ENCODE measurements at regions not wholly inside any gene's neighbourhood (a gene's known extent, or its start where the extent isn't known, plus 50 kb on each side); places are given as distances from the start of the nearest gene placed in this dataset.

DNA sequence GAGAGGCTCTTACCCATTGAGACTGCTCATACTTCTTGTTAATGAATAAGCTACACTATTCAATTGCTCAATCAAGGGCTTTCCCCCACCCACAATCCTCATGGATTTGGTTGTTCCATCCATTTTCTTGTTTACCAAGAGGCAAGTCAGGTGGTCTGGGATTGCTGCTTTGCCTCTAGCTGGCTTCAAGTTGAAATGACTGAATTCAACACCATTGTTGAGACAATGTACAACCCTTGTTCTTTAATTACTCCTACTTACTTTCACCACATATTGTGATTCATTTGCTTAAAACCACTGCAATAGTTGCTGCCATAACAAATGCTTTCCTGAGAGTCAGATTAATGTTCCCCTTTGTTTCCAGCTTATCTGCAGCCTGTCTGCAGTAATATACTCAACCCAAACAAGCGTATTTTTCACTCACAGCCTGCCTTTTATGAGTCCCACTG is 532.2 kb downstream of the RIT2 start:
- TF ChIP-seq CTCF (conservative IDR thresholded peaks at IDR 0.05; ENCODE audit: low read length): no peak
- H3K9me3 ChIP-seq (ENCODE audit: low read length): no peaks in the 10 kb centered on the region
- no peaks in the 10 kb centered on the region for H3K4me1 ChIP-seq (ENCODE audit: insufficient read depth, low read length, poor library complexity, severe bottlenecking)
- no peaks in the 10 kb centered on the region for H3K36me3 ChIP-seq (ENCODE audit: insufficient read depth, low read length)
- H3K4me3 ChIP-seq (ENCODE audit: low read depth, low read length, poor library complexity, severe bottlenecking): no peak overlapping the region
- H2AFZ ChIP-seq (ENCODE audit: low read length): no peak overlapping the region
- ChIA-PET CTCF (ENCODE audit: unreplicated experiment) (no interaction called here), POLR2A (no interaction called here)
- H3K4me2 ChIP-seq (ENCODE audit: low read length): no peak overlapping the region
- no peaks in the 10 kb centered on the region for H3K9me2 ChIP-seq (ENCODE audit: insufficient read depth, low read length)
- no peak for DNase-seq (ENCODE audit: low spot score)
- intact Hi-C loops (cut with micrococcal nuclease; ENCODE audit: unreplicated experiment): no loop called here
- BruUV-seq (replicated peaks): no TSS peak
- no peaks in the 10 kb centered on the region for H3K79me2 ChIP-seq (ENCODE audit: insufficient read depth, low read depth, low read length)
- no peak overlapping the region for H3K27ac ChIP-seq (ENCODE audit: low read depth, low read length, poor library complexity, severe bottlenecking)
- no peaks in the 10 kb centered on the region for H4K20me1 ChIP-seq (ENCODE audit: insufficient read depth, low read length)

DNA sequence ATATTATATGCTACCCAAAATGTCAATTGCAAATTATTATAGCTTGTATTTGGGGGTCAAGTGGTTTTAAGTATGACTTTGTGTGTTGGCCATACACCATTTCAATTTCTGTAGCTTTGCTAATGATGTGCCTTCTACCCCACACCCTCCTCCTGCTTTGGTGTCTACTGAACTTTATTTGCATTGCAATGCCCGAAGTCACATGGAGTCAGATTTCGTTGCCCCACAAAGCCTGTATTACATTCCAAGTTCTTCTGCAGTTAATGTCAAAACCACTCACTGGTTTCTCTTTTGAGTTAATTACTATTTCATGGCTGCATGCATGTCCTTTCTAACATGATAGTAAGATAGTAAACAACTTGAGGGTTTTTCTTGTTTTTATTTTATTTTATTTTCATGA is 528.9 kb downstream of the RIT2 start:
- intact Hi-C loops (cut with micrococcal nuclease; ENCODE audit: unreplicated experiment): no loop called here
- no peaks in the 10 kb centered on the region for H3K79me2 ChIP-seq (ENCODE audit: insufficient read depth, low read depth, low read length)
- POLR2A ChIA-PET: no interaction called here
- no peak overlapping the region for H3K27ac ChIP-seq (ENCODE audit: low read depth, low read length, poor library complexity, severe bottlenecking)
- CTCF ChIA-PET (ENCODE audit: unreplicated experiment): no interaction called here
- TF ChIP-seq CTCF (conservative IDR thresholded peaks at IDR 0.05; ENCODE audit: low read length) (no peak), EZH2phosphoT487 (IDR thresholded peaks at IDR 0.05; ENCODE audit: borderline replicate concordance, low read depth, low read length) (no peak)
- no peaks in the 10 kb centered on the region for H3K9me2 ChIP-seq (ENCODE audit: insufficient read depth, low read length)
- no peaks in the 10 kb centered on the region for H3K4me1 ChIP-seq (ENCODE audit: insufficient read depth, low read length, poor library complexity, severe bottlenecking)
- no peaks in the 10 kb centered on the region for H4K20me1 ChIP-seq (ENCODE audit: insufficient read depth, low read length)
- DNase-seq (ENCODE audit: low spot score): no peak
- no peaks in the 10 kb centered on the region for H3K9me3 ChIP-seq (ENCODE audit: low read length)
- H3K36me3 ChIP-seq (ENCODE audit: insufficient read depth, low read length): no peaks in the 10 kb centered on the region
- BruUV-seq (replicated peaks): no TSS peak
- H2AFZ ChIP-seq (ENCODE audit: low read length): no peak overlapping the region
- H3K4me3 ChIP-seq (ENCODE audit: low read depth, low read length, poor library complexity, severe bottlenecking): no peak overlapping the region
- H3K4me2 ChIP-seq (ENCODE audit: low read length): no peak overlapping the region

DNA sequence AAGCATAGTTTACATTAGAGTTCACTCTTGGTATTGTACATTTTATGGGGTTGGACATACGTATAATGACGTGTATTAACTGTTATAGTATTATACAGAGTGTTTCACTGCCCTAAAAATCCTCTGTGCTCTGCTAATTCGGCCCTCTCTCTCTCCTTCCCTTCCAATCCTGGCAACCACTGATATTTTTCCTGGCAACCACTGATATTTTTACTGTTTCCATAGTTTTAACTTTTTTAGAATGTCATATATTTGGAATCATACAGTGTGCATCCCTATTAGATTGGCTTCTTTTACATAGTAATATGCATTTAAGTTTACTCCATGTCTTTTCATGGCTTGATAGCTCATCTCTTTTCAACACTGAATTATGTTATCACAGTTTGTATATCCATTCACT is 526.7 kb downstream of the RIT2 start:
- no peak for DNase-seq (ENCODE audit: low spot score)
- H3K36me3 ChIP-seq (ENCODE audit: insufficient read depth, low read length): no peaks in the 10 kb centered on the region
- intact Hi-C loops (cut with micrococcal nuclease; ENCODE audit: unreplicated experiment): no loop called here
- ChIA-PET CTCF (ENCODE audit: unreplicated experiment) (no interaction called here), POLR2A (no interaction called here)
- H3K4me3 ChIP-seq (ENCODE audit: low read depth, low read length, poor library complexity, severe bottlenecking): no peak overlapping the region
- no peaks in the 10 kb centered on the region for H3K9me3 ChIP-seq (ENCODE audit: low read length)
- no TSS peak for BruUV-seq (replicated peaks)
- H4K20me1 ChIP-seq (ENCODE audit: insufficient read depth, low read length): no peaks in the 10 kb centered on the region
- H2AFZ ChIP-seq (ENCODE audit: low read length): no peak overlapping the region
- H3K4me1 ChIP-seq (ENCODE audit: insufficient read depth, low read length, poor library complexity, severe bottlenecking): no peaks in the 10 kb centered on the region
- H3K9me2 ChIP-seq (ENCODE audit: insufficient read depth, low read length): no peaks in the 10 kb centered on the region
- H3K79me2 ChIP-seq (ENCODE audit: insufficient read depth, low read depth, low read length): no peaks in the 10 kb centered on the region
- H3K4me2 ChIP-seq (ENCODE audit: low read length): no peak overlapping the region
- TF ChIP-seq CTCF (conservative IDR thresholded peaks at IDR 0.05; ENCODE audit: low read length) (no peak), EZH2phosphoT487 (IDR thresholded peaks at IDR 0.05; ENCODE audit: borderline replicate concordance, low read depth, low read length) (no peak)
- no peak overlapping the region for H3K27ac ChIP-seq (ENCODE audit: low read depth, low read length, poor library complexity, severe bottlenecking)
